GM23338 (cell line): ENCODE measurements at regions not wholly inside any gene's neighbourhood (a gene's known extent, or its start where the extent isn't known, plus 50 kb on each side); places are given as distances from the start of the nearest gene placed in this dataset.
A peak's percentile ranks its signal among the peaks of the same experiment; 100 is the strongest.

Experiments
- ATAC-seq: fragments of 200-7000 bp; cut with Tn5 transposase; 3 replicates; pipeline ENCODE4 v1.9.1; 2020
- DNase-seq: peaks from one replicate; pipeline ENCODE4 v3.0.0-alpha.2; 2015; ENCODE audit warnings: low spot score
- H2AFZ ChIP-seq: fragments of 200-600 bp; sonication (generic); 2 replicates; pipeline ENCODE4 v1.8.0; 2016; ENCODE audit warnings: antibody characterized with exemption, mild to moderate bottlenecking, moderate library complexity
- H3F3A ChIP-seq: fragments of 200-600 bp; sonication (generic); replicated peaks from 2 replicates; pipeline ENCODE4 v1.8.0; 2017; ENCODE audit warnings: antibody characterized with exemption, mixed run types, low read depth
- H3K27ac ChIP-seq: fragments of 200-600 bp; sonication (generic); 2 replicates; pipeline ENCODE4 v1.6.1; 2016; ENCODE audit warnings: low read depth
- H3K27me3 ChIP-seq: fragments of 200-600 bp; sonication (generic); 2 replicates; pipeline ENCODE4 v1.8.0; 2016; ENCODE audit warnings: mild to moderate bottlenecking, mixed run types, moderate library complexity; ENCODE audit not compliant: insufficient read depth
- H3K36me3 ChIP-seq: fragments of 200-600 bp; sonication (generic); 2 replicates; pipeline ENCODE4 v1.8.0; 2016; ENCODE audit warnings: mild to moderate bottlenecking; ENCODE audit not compliant: insufficient read depth
- H3K4me1 ChIP-seq: fragments of 200-600 bp; sonication (generic); 2 replicates; pipeline ENCODE4 v1.8.0; 2016; ENCODE audit warnings: mild to moderate bottlenecking, moderate library complexity; ENCODE audit not compliant: insufficient read depth
- H3K4me2 ChIP-seq: fragments of 200-600 bp; sonication (generic); 2 replicates; pipeline ENCODE4 v1.7.1; 2017; ENCODE audit warnings: mixed run types
- H3K4me3 ChIP-seq: fragments of 200-600 bp; sonication (generic); 2 replicates; pipeline ENCODE4 v1.6.1; 2016; ENCODE audit warnings: mixed run types
- H3K79me2 ChIP-seq: fragments of 200-600 bp; sonication (generic); replicated peaks from 2 replicates; pipeline ENCODE4 v1.8.0; 2017; ENCODE audit warnings: mild to moderate bottlenecking; ENCODE audit not compliant: insufficient read depth
- H3K9me2 ChIP-seq: fragments of 200-600 bp; sonication (generic); 2 replicates; pipeline ENCODE4 v1.8.0; 2017; ENCODE audit not compliant: insufficient read depth
- H4K20me1 ChIP-seq: fragments of 200-600 bp; sonication (generic); replicated peaks from 2 replicates; pipeline ENCODE4 v1.8.0; 2017; ENCODE audit warnings: mild to moderate bottlenecking; ENCODE audit not compliant: insufficient read depth
- H3K27ac Mint-ChIP-seq: 2 replicates; pipeline ENCODE4 v1.8.0; 2020; ENCODE audit warnings: inconsistent platforms, mild to moderate bottlenecking, moderate library complexity, mixed read lengths
- H3K27me3 Mint-ChIP-seq: 3 replicates; pipeline ENCODE4 v1.8.0; 2022; ENCODE audit warnings: low read depth, mild to moderate bottlenecking, moderate library complexity, mixed read lengths, inconsistent platforms; ENCODE audit not compliant: insufficient read depth, poor library complexity
- H3K36me3 Mint-ChIP-seq: 3 replicates; pipeline ENCODE4 v1.8.0; 2021; ENCODE audit warnings: low read depth, mild to moderate bottlenecking, inconsistent platforms, moderate library complexity, mixed read lengths
- H3K4me1 Mint-ChIP-seq: 3 replicates; pipeline ENCODE4 v1.8.0; 2020; ENCODE audit warnings: mild to moderate bottlenecking, inconsistent platforms, mixed read lengths
- H3K4me3 Mint-ChIP-seq: 3 replicates; pipeline ENCODE4 v1.8.0; 2021; ENCODE audit warnings: moderate library complexity, mild to moderate bottlenecking, inconsistent platforms, mixed read lengths
- H3K9me3 Mint-ChIP-seq: 3 replicates; pipeline ENCODE4 v1.8.0; 2020; ENCODE audit warnings: moderate library complexity, mild to moderate bottlenecking, inconsistent platforms, mixed read lengths
- CREB1 ChIP-seq: fragments of 250-450 bp; sonication (Bioruptor Pico); IDR thresholded peaks from 2 replicates; pipeline ENCODE4 v1.5.0; 2020; ENCODE audit warnings: low read depth, mild to moderate bottlenecking, moderate library complexity
- EZH2 ChIP-seq: fragments of 200-600 bp; sonication (generic); IDR thresholded peaks from one replicate; pipeline ENCODE4 v1.8.0; 2017; ENCODE audit warnings: antibody characterized with exemption, mild to moderate bottlenecking, low read depth; ENCODE audit not compliant: unreplicated experiment
- EZH2phosphoT487 ChIP-seq: fragments of 200-600 bp; sonication (generic); IDR thresholded peaks from one replicate; pipeline ENCODE4 v1.8.1; 2018; ENCODE audit warnings: antibody characterized with exemption; ENCODE audit not compliant: unreplicated experiment
- JUNB ChIP-seq: IDR thresholded peaks from one replicate; pipeline ENCODE4 v1.6.1; 2016; ENCODE audit warnings: antibody characterized with exemption; ENCODE audit not compliant: unreplicated experiment
- POLR2AphosphoS5 ChIP-seq: IDR thresholded peaks from 2 replicates; pipeline ENCODE4 v1.6.1; 2016; ENCODE audit warnings: antibody characterized with exemption, low read depth
- ZNF114 ChIP-seq: fragments of 250-450 bp; sonication (Bioruptor Pico); IDR thresholded peaks from 2 replicates; pipeline ENCODE4 v1.5.0; 2020; ENCODE audit warnings: mild to moderate bottlenecking, moderate library complexity
- ZNF331 ChIP-seq: fragments of 250-450 bp; sonication (Bioruptor Pico); IDR thresholded peaks from 2 replicates; pipeline ENCODE4 v1.5.0; 2020; ENCODE audit warnings: low read depth, mild to moderate bottlenecking, moderate library complexity
- TF ChIP-seq, protein P1 (sequence below), 2 experiments: fragments of 200-600 bp in 1 of 2; sonication (generic) in 1 of 2; conservative IDR thresholded peaks; 2 replicates each; pipeline versions ENCODE4 v1.5.1 to v1.6.1; 2016 to 2017; ENCODE audit warnings: antibody characterized with exemption in 2 of 2, low read depth in 2 of 2, mild to moderate bottlenecking in 2 of 2, moderate library complexity in 1 of 2
- TF ChIP-seq, protein P2 (sequence below): IDR thresholded peaks from one replicate; pipeline ENCODE4 v1.6.1; 2018; ENCODE audit warnings: antibody characterized with exemption; ENCODE audit not compliant: unreplicated experiment
- TF ChIP-seq, protein P3 (sequence below): IDR thresholded peaks from 2 replicates; pipeline ENCODE4 v1.6.1; 2016; ENCODE audit warnings: antibody characterized with exemption

DNA sequence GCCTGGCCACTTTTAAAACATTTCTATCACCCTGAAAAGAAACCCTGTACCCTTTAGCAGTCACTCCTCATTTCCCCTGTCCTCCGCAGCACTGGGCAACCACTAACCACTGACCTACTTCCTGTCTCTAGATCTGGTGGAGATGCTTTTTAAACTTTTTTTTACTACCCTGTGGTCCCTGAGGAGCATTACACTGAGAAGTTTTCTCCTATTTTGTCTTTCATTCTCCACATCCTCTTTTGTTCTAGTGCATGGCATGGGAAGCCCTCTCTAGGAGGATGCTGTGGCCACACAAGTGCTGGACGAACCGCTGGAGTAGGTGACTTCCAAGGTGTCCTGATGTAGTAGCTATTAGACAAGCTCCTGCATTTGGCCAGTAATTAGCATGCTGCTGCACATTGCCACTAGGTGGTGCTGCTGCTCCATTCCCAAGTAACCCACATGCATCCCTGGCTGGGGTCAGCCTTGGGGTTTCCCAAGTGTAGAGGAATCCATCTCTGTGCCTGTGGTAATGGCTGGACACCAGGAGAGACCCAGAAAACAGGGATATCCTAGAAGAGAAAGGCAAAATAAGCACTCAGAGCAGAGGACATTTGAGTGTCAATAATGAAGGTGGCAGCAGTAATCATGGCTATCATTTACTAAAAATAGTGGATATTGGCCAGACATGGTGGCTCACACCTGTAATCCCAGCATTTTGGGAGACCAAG, 143.8 kb upstream of the CRHR1 start:
- H3K27me3 Mint-ChIP-seq = peaks cover 10% of the 10 kb centered on the region
- Histone ChIP-seq H2AFZ (no peak overlapping the region), H3K36me3 (peaks cover 14% of the 10 kb centered on the region; the same call in 1 of the 2 replicates), H3K27ac (no peak overlapping the region), H3K4me3 (no peak overlapping the region), H3K79me2 (no peaks in the 10 kb centered on the region), H3K4me2 (no peak overlapping the region), H4K20me1 (peaks cover 10% of the 10 kb centered on the region; the same call in 1 of the 2 replicates), H3K4me1 (no peaks in the 10 kb centered on the region), H3K9me2 (no peaks in the 10 kb centered on the region), H3K27me3 (no peaks in the 10 kb centered on the region), H3F3A (no peaks in the 10 kb centered on the region)
- H3K9me3 Mint-ChIP-seq = no peaks in the 10 kb centered on the region
- peak; percentile 93 for DNase-seq
- H3K36me3 Mint-ChIP-seq = peaks cover 29% of the 10 kb centered on the region
- ATAC-seq = peak; percentile 98
- TF ChIP-seq ZNF331 (CRISPR knock-in tag) = no peak
- TF ChIP-seq, protein P1, sequence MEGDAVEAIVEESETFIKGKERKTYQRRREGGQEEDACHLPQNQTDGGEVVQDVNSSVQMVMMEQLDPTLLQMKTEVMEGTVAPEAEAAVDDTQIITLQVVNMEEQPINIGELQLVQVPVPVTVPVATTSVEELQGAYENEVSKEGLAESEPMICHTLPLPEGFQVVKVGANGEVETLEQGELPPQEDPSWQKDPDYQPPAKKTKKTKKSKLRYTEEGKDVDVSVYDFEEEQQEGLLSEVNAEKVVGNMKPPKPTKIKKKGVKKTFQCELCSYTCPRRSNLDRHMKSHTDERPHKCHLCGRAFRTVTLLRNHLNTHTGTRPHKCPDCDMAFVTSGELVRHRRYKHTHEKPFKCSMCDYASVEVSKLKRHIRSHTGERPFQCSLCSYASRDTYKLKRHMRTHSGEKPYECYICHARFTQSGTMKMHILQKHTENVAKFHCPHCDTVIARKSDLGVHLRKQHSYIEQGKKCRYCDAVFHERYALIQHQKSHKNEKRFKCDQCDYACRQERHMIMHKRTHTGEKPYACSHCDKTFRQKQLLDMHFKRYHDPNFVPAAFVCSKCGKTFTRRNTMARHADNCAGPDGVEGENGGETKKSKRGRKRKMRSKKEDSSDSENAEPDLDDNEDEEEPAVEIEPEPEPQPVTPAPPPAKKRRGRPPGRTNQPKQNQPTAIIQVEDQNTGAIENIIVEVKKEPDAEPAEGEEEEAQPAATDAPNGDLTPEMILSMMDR (conservative IDR thresholded peaks at IDR 0.05; ENCODE audit: low read depth in 2 of 2) = peak; percentile 93 to 98
- H3K4me3 Mint-ChIP-seq = no peak overlapping the region
- H3K4me1 Mint-ChIP-seq = no peaks in the 10 kb centered on the region; the same call in 2 of the 3 replicates
- H3K27ac Mint-ChIP-seq = no peak overlapping the region

DNA sequence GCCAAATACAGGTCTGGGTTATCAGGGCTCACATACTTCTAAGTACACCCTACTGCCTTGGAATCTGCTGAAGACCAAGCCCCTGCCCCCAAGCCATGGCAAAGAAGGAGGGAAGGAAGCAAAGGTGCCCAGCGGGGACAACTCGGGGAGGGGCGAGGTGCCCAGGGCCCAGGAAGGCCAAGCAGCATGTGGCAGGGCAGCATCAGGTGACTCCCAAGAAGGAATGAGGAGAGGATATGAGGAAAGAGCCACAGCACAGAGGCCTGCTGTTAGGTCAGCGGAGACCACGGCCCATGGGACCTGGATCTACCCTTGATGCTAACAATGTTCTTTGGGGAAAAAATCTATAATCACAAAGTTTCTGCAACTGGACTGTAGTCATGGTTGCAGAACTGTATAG, 142.6 kb upstream of the CRHR1 start:
- H3K79me2 ChIP-seq = no peaks in the 10 kb centered on the region
- Mint-ChIP-seq H3K4me3 (no peak overlapping the region), H3K27me3 (peaks cover 10% of the 10 kb centered on the region), H3K36me3 (peaks cover 19% of the 10 kb centered on the region), H3K4me1 (peaks cover 5% of the 10 kb centered on the region), H3K27ac (no peak overlapping the region), H3K9me3 (no peaks in the 10 kb centered on the region)
- no peaks in the 10 kb centered on the region for H3K9me2 ChIP-seq
- H3K27me3 ChIP-seq = no peaks in the 10 kb centered on the region
- no peaks in the 10 kb centered on the region for H3F3A ChIP-seq
- DNase-seq (no peak), ATAC-seq (no peak)
- no peak overlapping the region for H2AFZ ChIP-seq
- H4K20me1 ChIP-seq = peaks cover 10% of the 10 kb centered on the region; the same call in 1 of the 2 replicates
- peaks cover 5% of the 10 kb centered on the region; the same call in 1 of the 2 replicates for H3K4me1 ChIP-seq
- no peak overlapping the region for H3K27ac ChIP-seq
- no peak overlapping the region for H3K4me2 ChIP-seq
- 0 out of 2 replicates have a peak, but pooled peaks cover 3% of the 10 kb centered on the region for H3K36me3 ChIP-seq
- no peak overlapping the region for H3K4me3 ChIP-seq
- TF ChIP-seq CREB1 (CRISPR knock-in tag) (no peak), JUNB (no peak), POLR2AphosphoS5 (no peak), EZH2phosphoT487 (no peak), ZNF114 (CRISPR knock-in tag) (no peak), EZH2 (no peak), ZNF331 (CRISPR knock-in tag) (no peak)
- TF ChIP-seq, protein P2, sequence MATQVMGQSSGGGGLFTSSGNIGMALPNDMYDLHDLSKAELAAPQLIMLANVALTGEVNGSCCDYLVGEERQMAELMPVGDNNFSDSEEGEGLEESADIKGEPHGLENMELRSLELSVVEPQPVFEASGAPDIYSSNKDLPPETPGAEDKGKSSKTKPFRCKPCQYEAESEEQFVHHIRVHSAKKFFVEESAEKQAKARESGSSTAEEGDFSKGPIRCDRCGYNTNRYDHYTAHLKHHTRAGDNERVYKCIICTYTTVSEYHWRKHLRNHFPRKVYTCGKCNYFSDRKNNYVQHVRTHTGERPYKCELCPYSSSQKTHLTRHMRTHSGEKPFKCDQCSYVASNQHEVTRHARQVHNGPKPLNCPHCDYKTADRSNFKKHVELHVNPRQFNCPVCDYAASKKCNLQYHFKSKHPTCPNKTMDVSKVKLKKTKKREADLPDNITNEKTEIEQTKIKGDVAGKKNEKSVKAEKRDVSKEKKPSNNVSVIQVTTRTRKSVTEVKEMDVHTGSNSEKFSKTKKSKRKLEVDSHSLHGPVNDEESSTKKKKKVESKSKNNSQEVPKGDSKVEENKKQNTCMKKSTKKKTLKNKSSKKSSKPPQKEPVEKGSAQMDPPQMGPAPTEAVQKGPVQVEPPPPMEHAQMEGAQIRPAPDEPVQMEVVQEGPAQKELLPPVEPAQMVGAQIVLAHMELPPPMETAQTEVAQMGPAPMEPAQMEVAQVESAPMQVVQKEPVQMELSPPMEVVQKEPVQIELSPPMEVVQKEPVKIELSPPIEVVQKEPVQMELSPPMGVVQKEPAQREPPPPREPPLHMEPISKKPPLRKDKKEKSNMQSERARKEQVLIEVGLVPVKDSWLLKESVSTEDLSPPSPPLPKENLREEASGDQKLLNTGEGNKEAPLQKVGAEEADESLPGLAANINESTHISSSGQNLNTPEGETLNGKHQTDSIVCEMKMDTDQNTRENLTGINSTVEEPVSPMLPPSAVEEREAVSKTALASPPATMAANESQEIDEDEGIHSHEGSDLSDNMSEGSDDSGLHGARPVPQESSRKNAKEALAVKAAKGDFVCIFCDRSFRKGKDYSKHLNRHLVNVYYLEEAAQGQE = no peak
- TF ChIP-seq, protein P1 (conservative IDR thresholded peaks at IDR 0.05; ENCODE audit: low read depth in 2 of 2) = no peak
- TF ChIP-seq, protein P3, sequence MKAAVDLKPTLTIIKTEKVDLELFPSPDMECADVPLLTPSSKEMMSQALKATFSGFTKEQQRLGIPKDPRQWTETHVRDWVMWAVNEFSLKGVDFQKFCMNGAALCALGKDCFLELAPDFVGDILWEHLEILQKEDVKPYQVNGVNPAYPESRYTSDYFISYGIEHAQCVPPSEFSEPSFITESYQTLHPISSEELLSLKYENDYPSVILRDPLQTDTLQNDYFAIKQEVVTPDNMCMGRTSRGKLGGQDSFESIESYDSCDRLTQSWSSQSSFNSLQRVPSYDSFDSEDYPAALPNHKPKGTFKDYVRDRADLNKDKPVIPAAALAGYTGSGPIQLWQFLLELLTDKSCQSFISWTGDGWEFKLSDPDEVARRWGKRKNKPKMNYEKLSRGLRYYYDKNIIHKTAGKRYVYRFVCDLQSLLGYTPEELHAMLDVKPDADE = no peak
